ENCODE measurements at regions not wholly inside any gene's neighbourhood (a gene's known extent, or its start where the extent isn't known, plus 50 kb on each side); places are given as distances from the start of the nearest gene placed in this dataset.
"Not testable (repeated sequence)": the region's sequence is repeated elsewhere in the genome, so short reads cannot be mapped to it uniquely, and the experiment has no call there.

DNA sequence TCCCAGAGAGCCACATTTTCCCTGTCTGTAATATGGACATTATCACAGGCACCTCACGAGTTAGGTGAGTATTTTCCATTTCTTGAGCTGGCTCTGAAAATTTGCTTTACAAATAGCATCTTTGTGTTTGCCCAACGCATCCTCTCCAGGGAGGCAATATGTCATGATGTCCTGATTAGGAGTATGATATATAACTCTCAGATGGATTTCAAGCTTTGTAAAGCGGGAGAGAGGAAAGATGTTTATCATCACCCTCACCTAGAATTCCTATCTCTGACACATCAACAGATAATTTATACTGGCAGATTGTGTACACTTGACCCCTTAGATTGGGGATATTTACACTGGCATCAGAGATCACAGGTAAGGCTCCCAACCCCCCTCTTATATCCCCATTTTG, 730.7 kb upstream of the RGS18 start:
- FAIRE-seq (no peak), DNase-seq (ENCODE audit: insufficient read length, low spot score) (no peak)
- no peak for TF ChIP-seq POLR2AphosphoS5 (IDR thresholded peaks at IDR 0.05; ENCODE audit: low read depth, low read length)
- no peak for TF ChIP-seq POLR2A (IDR thresholded peaks at IDR 0.05; ENCODE audit: low read depth, low read length)
- no peak for TF ChIP-seq TAF1 (IDR thresholded peaks at IDR 0.05; ENCODE audit: low read depth, low read length)
- TF ChIP-seq POU2F2 (IDR thresholded peaks at IDR 0.05; ENCODE audit: low read depth, low read length) = no peak
- no peak for TF ChIP-seq PAX5 (IDR thresholded peaks at IDR 0.05; ENCODE audit: insufficient read depth, low read length, severe bottlenecking)
- no peak for TF ChIP-seq SPI1 (IDR thresholded peaks at IDR 0.05; ENCODE audit: low read depth, low read length)

DNA sequence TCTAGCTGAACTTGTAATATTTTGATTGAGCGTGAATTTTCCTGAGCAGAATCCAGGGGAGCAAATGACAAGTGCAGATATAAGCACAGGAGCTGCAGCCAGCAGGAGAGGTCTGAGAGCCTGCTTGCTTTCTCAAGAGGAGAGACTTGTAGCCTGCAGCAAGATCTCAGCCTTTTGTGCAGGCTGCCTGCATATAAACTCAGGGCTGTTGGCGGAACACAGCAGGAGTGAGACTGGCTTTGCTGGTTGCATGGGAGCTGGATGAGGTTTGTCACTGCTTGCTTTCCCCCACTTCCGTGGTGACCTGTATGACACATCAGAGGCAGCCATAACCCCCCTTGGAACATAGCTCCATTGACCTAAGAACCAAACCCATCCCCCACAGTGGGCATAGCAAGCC, 725.4 kb upstream of the RGS18 start:
- DNase-seq (ENCODE audit: insufficient read length, low spot score) = no peak
- no peak for FAIRE-seq
- TF ChIP-seq POLR2A (IDR thresholded peaks at IDR 0.05; ENCODE audit: low read depth, low read length) = no peak
- TF ChIP-seq TAF1 (IDR thresholded peaks at IDR 0.05; ENCODE audit: low read depth, low read length) = no peak
- TF ChIP-seq SPI1 (IDR thresholded peaks at IDR 0.05; ENCODE audit: low read depth, low read length) = no peak
- no peak for TF ChIP-seq POU2F2 (IDR thresholded peaks at IDR 0.05; ENCODE audit: low read depth, low read length)
- no peak for TF ChIP-seq POLR2AphosphoS5 (IDR thresholded peaks at IDR 0.05; ENCODE audit: low read depth, low read length)
- no peak for TF ChIP-seq PAX5 (IDR thresholded peaks at IDR 0.05; ENCODE audit: insufficient read depth, low read length, severe bottlenecking)

DNA sequence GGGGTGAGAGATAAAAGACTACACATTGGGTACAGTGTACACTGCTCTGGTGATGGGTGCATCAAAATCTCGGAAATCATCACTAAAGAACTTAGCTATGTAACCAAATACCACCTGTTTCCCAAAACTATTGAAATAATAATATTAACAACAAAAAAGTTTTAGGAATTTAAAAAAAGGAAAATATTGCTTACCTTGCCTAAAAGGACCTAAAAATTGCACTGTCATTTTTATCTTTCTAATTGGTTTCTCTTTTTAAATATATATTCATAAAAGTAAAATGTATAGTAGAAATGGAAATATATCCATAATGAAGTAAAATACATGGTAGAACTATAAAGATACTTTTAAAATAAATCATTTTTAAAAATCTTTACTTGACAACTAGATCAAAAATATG, 719.3 kb upstream of the RGS18 start:
- DNase-seq (ENCODE audit: insufficient read length, low spot score) (no peak), FAIRE-seq (no peak)
- no peak for TF ChIP-seq SPI1 (IDR thresholded peaks at IDR 0.05; ENCODE audit: low read depth, low read length)
- no peak for TF ChIP-seq PAX5 (IDR thresholded peaks at IDR 0.05; ENCODE audit: insufficient read depth, low read length, severe bottlenecking)

DNA sequence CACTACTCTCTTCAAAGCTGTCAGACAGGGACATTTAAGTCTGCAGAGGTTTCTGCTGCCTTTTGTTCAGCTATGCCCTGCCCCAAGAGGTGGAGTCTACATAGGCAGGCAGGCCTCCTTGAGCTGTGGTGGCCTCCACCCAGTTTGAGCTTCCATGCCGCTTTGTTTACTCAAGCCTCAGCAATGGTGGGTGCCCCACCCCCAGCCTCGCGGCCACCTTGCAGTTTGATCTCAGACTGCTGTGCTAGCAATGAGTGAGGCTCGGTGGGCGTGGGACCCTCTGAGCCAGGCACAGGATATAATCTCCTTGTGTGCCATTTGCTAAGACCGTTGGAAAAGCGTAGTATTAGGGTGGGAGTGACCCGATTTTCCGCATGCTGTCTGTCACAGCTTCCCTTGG, 710.0 kb upstream of the RGS18 start:
- not testable (repeated sequence) for DNase-seq (ENCODE audit: insufficient read length, low spot score); FAIRE-seq

DNA sequence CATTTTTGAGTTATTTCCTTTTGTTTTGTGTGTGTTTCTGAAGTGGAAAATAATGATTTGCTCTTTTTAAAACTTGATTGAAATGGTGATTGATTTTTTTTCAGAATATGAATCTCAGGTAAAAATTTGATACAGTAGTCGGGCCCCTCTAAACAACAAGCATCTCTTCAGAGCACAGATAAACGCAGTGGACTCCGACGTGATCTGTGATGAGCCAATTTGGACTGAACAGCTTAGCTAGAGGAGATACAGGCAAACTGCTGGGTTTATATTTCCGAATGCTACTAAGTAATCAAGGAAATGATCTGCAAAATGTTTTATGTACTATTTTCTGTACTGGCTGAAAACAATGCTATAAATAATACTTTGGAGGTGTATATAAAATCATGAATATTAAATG, 705.7 kb upstream of the RGS18 start:
- no peak for FAIRE-seq
- no peak for DNase-seq (ENCODE audit: insufficient read length, low spot score)
- no peak for TF ChIP-seq POLR2AphosphoS5 (IDR thresholded peaks at IDR 0.05; ENCODE audit: low read depth, low read length)
- no peak for TF ChIP-seq TAF1 (IDR thresholded peaks at IDR 0.05; ENCODE audit: low read depth, low read length)
- TF ChIP-seq POLR2A (IDR thresholded peaks at IDR 0.05; ENCODE audit: low read depth, low read length) = no peak
- TF ChIP-seq PAX5 (IDR thresholded peaks at IDR 0.05; ENCODE audit: insufficient read depth, low read length, severe bottlenecking) = no peak

DNA sequence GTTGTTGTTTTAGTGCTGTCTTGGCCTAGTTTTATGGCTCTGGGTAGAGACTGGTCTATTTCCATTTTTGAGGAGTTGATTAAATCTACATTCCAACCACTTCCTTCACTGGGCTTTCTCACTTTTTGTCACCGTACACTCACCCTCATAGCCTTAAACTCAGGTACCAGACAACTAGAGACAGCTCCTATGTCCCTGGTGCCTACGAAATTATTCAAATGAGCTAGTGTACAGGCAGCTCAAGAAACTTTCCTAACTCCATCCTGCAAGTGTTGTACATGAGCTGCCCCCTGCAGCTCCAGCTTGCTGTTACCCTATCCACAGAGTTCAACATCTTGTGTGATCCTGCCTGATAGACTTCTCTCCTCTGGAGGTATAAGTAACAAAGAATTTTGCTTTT, 704.8 kb upstream of the RGS18 start:
- TF ChIP-seq POLR2A (IDR thresholded peaks at IDR 0.05; ENCODE audit: low read depth, low read length) (no peak), PAX5 (IDR thresholded peaks at IDR 0.05; ENCODE audit: insufficient read depth, low read length, severe bottlenecking) (no peak), SPI1 (IDR thresholded peaks at IDR 0.05; ENCODE audit: low read depth, low read length) (no peak), POLR2AphosphoS5 (IDR thresholded peaks at IDR 0.05; ENCODE audit: low read depth, low read length) (no peak), TAF1 (IDR thresholded peaks at IDR 0.05; ENCODE audit: low read depth, low read length) (no peak), POU2F2 (IDR thresholded peaks at IDR 0.05; ENCODE audit: low read depth, low read length) (no peak)
- no peak for FAIRE-seq
- no peak for DNase-seq (ENCODE audit: insufficient read length, low spot score)

DNA sequence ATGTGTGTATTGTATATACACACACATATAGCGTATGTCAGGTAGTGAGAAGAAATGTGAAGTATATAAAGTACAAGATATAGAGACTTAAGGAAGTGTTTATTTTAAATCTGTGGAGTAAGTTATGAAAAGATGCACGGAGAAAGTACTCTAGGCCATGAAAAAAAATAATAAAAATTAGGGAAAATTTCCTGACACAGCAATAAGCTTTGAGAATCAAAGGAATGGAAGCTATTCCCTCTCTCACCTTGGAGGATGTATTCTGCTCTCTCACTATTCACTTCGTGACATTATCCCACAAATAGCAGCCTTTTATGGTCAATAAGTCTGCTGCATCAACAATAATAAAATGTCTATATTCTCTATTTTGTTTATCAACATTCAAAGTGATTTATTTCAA, 700.4 kb upstream of the RGS18 start:
- TF ChIP-seq POU2F2 (IDR thresholded peaks at IDR 0.05; ENCODE audit: low read depth, low read length) (no peak), SPI1 (IDR thresholded peaks at IDR 0.05; ENCODE audit: low read depth, low read length) (no peak), PAX5 (IDR thresholded peaks at IDR 0.05; ENCODE audit: insufficient read depth, low read length, severe bottlenecking) (no peak), POLR2A (IDR thresholded peaks at IDR 0.05; ENCODE audit: low read depth, low read length) (no peak), TAF1 (IDR thresholded peaks at IDR 0.05; ENCODE audit: low read depth, low read length) (no peak)
- no peak for FAIRE-seq
- DNase-seq (ENCODE audit: insufficient read length, low spot score) = no peak

DNA sequence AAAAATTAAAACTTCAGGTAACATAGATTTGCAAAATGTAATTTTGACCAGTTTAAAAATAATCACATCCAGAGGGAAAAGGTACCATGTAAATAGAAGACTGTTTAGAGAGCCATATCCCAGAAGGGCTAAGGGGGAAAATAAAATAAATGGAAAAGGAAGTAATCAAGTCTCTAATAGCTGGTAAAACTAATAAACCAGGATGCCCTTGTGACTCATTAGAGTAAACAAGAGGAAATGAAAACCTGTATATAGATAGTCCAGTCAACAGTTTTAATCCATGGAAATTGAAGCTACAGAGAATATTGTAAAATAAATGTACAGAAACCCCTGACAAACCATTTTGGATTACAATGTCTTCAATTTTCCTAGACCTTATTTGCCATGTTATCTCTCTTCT, 698.0 kb upstream of the RGS18 start:
- TF ChIP-seq POLR2AphosphoS5 (IDR thresholded peaks at IDR 0.05; ENCODE audit: low read depth, low read length) = no peak
- no peak for TF ChIP-seq TAF1 (IDR thresholded peaks at IDR 0.05; ENCODE audit: low read depth, low read length)
- TF ChIP-seq POLR2A (IDR thresholded peaks at IDR 0.05; ENCODE audit: low read depth, low read length) = no peak
- DNase-seq (ENCODE audit: insufficient read length, low spot score) = no peak
- no peak for FAIRE-seq

DNA sequence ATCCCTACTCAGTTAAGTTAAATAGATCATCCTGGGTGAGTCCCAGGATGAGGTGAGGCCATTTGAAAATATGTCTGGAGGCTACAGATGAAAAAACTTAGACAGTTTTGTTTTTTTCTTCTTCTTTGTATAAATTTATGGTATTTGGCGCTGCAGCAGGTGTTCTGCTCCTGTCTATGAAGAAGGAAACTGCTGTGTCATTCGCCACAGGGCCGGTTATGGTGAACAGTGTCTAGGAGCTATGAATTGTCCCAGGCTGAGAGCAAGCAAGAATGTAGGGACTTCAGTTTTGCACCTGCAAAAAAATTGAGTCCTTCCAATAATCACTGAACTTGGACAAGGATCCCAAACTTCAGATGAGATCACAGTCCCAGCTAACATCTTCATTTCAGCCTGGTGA, 674.3 kb upstream of the RGS18 start:
- DNase-seq (ENCODE audit: insufficient read length, low spot score) (no peak), FAIRE-seq (no peak)
- TF ChIP-seq POLR2A (IDR thresholded peaks at IDR 0.05; ENCODE audit: low read depth, low read length) (no peak), SPI1 (IDR thresholded peaks at IDR 0.05; ENCODE audit: low read depth, low read length) (no peak), PAX5 (IDR thresholded peaks at IDR 0.05; ENCODE audit: insufficient read depth, low read length, severe bottlenecking) (no peak), POU2F2 (IDR thresholded peaks at IDR 0.05; ENCODE audit: low read depth, low read length) (no peak), TAF1 (IDR thresholded peaks at IDR 0.05; ENCODE audit: low read depth, low read length) (no peak), POLR2AphosphoS5 (IDR thresholded peaks at IDR 0.05; ENCODE audit: low read depth, low read length) (no peak)

DNA sequence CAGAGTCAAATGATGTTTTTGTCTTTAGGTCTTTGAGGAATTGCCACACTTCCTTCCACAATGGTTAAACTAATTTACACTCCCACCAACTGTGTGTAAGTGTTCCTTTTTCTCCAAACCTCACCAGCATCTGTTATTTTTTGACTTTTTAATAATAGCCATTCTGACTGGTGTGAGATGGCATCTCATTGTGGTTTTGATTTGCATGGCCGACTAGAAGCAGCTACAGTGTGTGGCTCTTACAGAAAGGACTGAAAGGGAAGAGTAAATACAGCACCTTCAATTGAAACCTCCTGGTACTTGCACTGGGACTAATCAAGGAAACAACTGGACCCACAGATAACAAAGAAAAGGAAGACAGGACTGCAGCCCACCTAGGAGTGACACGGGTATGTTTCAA, 668.0 kb upstream of the RGS18 start:
- DNase-seq (ENCODE audit: insufficient read length, low spot score) = no peak
- no peak for FAIRE-seq
- no peak for TF ChIP-seq SPI1 (IDR thresholded peaks at IDR 0.05; ENCODE audit: low read depth, low read length)
- TF ChIP-seq TAF1 (IDR thresholded peaks at IDR 0.05; ENCODE audit: low read depth, low read length) = no peak
- TF ChIP-seq POU2F2 (IDR thresholded peaks at IDR 0.05; ENCODE audit: low read depth, low read length) = no peak
- no peak for TF ChIP-seq POLR2AphosphoS5 (IDR thresholded peaks at IDR 0.05; ENCODE audit: low read depth, low read length)

DNA sequence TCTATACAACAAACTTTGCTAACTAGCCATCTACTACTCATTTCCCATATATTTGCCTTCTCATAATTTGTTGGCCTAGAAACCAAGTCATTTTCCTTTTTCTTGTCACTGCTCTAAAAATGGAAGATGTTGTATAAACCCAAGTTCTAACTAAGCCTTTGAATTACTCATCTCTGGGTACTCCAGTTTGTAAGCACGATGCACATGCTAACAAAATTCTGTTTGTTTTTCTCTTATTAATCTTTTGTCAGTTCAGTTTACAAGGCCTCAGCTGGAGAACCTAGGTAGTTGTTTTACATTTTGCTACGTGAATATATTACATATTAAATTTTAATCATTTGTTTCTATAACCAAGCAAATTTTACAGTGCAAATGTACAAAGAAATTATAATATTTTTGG, 663.2 kb upstream of the RGS18 start:
- DNase-seq (ENCODE audit: insufficient read length, low spot score) (no peak), FAIRE-seq (no peak)
- TF ChIP-seq PAX5 (IDR thresholded peaks at IDR 0.05; ENCODE audit: insufficient read depth, low read length, severe bottlenecking) = no peak
- TF ChIP-seq POLR2A (IDR thresholded peaks at IDR 0.05; ENCODE audit: low read depth, low read length) = no peak
- TF ChIP-seq POU2F2 (IDR thresholded peaks at IDR 0.05; ENCODE audit: low read depth, low read length) = no peak
- no peak for TF ChIP-seq POLR2AphosphoS5 (IDR thresholded peaks at IDR 0.05; ENCODE audit: low read depth, low read length)
- TF ChIP-seq SPI1 (IDR thresholded peaks at IDR 0.05; ENCODE audit: low read depth, low read length) = no peak
- TF ChIP-seq TAF1 (IDR thresholded peaks at IDR 0.05; ENCODE audit: low read depth, low read length) = no peak

All from GM12891 (cell line).